A673 (cell line): ENCODE measurements at regions not wholly inside any gene's neighbourhood (a gene's known extent, or its start where the extent isn't known, plus 50 kb on each side); places are given as distances from the start of the nearest gene placed in this dataset.
A peak's percentile ranks its signal among the peaks of the same experiment; 100 is the strongest.

ENCODE experiments used
- BruUV-seq: library from RNA; stranded (reverse); fragments of 400-500 nt; replicated peaks from 2 replicates; lab custom pipeline; 2021; lab: Mats Ljungman, UMichigan
- CTCF ChIA-PET: fragments of 300-600 bp; sonication (Branson Sonifier 250); formaldehyde crosslinking; loops from one replicate; lab custom pipeline; 2022; ENCODE audit warnings: antibody characterized with exemption; lab: Charles Lee
- POLR2A ChIA-PET: fragments of 300-600 bp; sonication (Branson Sonifier 250); formaldehyde crosslinking; loops from one replicate; lab custom pipeline; 2022; ENCODE audit warnings: antibody characterized with exemption; ENCODE audit not compliant: low non-redundant PET; lab: Charles Lee
- DNase-seq: peaks from one replicate; pipeline ENCODE4 v3.0.0-alpha.2; 2015; ENCODE audit warnings: low spot score
- H3K27ac ChIP-seq: fragments of 200-600 bp; sonication (generic); 2 replicates; pipeline ENCODE4 v1.5.1; 2016; ENCODE audit warnings: mixed run types, low read depth, mild to moderate bottlenecking, mixed read lengths, antibody characterized with exemption, low read length; ENCODE audit not compliant: poor library complexity, severe bottlenecking
- H3K27me3 ChIP-seq: fragments of 200-600 bp; sonication (generic); replicated peaks from 2 replicates; pipeline ENCODE4 v1.6.1; 2017; ENCODE audit warnings: mixed run types, low read depth, mild to moderate bottlenecking, mixed read lengths, antibody characterized with exemption, low read length; ENCODE audit not compliant: insufficient read depth, poor library complexity
- H3K36me3 ChIP-seq: fragments of 200-600 bp; sonication (generic); 2 replicates; pipeline ENCODE4 v1.6.1; 2016; ENCODE audit warnings: mixed run types, mild to moderate bottlenecking, mixed read lengths, antibody characterized with exemption, low read length; ENCODE audit not compliant: insufficient read depth, poor library complexity, severe bottlenecking
- H3K4me1 ChIP-seq: fragments of 200-600 bp; sonication (generic); 2 replicates; pipeline ENCODE4 v1.6.1; 2017; ENCODE audit warnings: mixed run types, mild to moderate bottlenecking, mixed read lengths, antibody characterized with exemption, low read length; ENCODE audit not compliant: insufficient read depth, poor library complexity, severe bottlenecking
- H3K4me3 ChIP-seq: fragments of 200-600 bp; sonication (generic); 2 replicates; pipeline ENCODE4 v1.5.1; 2016; ENCODE audit warnings: low read depth, mixed run types, mild to moderate bottlenecking, mixed read lengths, low read length; ENCODE audit not compliant: poor library complexity, severe bottlenecking
- H3K9me3 ChIP-seq: fragments of 200-600 bp; sonication (generic); 2 replicates; pipeline ENCODE4 v1.6.1; 2016; ENCODE audit warnings: mixed run types, low read depth, mild to moderate bottlenecking, mixed read lengths, antibody characterized with exemption, low read length; ENCODE audit not compliant: poor library complexity, severe bottlenecking
- CTCF ChIP-seq: fragments of 300-800, 200-600 bp; sonication (generic); conservative IDR thresholded peaks from 2 replicates; pipeline ENCODE4 v1.5.1; 2017; ENCODE audit warnings: low read depth, mild to moderate bottlenecking, antibody characterized with exemption, low read length, moderate library complexity, mixed read lengths
- EZH2 ChIP-seq: fragments of 200-600 bp; sonication (generic); IDR thresholded peaks from 2 replicates; pipeline ENCODE4 v1.6.1; 2017; ENCODE audit warnings: borderline replicate concordance, low read depth, mild to moderate bottlenecking, mixed read lengths, antibody characterized with exemption, low read length; ENCODE audit not compliant: poor library complexity, severe bottlenecking
- intact Hi-C: fragments of 100-400 bp; cut with micrococcal nuclease; formaldehyde crosslinking; loops from one replicate; pipeline ENCODE4 v1.10.0; 2022; ENCODE audit not compliant: unreplicated experiment

DNA sequence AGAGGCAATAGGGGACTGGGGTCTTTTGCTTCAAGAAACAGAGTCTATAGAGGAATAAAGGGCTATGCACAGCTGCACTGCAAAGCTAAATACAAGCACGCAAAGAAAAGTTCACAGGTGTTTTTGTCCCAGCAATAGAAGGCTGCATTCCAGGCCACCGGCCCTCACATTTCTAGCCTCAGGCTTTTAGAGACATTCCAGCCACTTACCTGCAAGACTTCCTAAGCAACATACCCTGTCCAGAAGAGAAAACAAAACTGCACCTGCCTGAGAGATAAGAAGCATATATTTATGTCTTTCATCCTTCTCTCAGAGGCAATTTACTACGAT lies 220.5 kb downstream of the OPA1 start:
- Histone ChIP-seq H3K27ac (peak overlapping the region; percentile 60), H3K36me3 (no peaks in the 10 kb centered on the region), H3K27me3 (no peaks in the 10 kb centered on the region), H3K4me1 (peaks cover 38% of the 10 kb centered on the region), H3K9me3 (no peaks in the 10 kb centered on the region), H3K4me3 (no peak overlapping the region)
- intact Hi-C loops, result no loop called here
- DNase-seq, result no peak
- BruUV-seq, result no TSS peak
- ChIA-PET POLR2A (no interaction called here), CTCF (no interaction called here)
- TF ChIP-seq CTCF, result no peak

- H3K27ac ChIP-seq, result peak overlapping the region; percentile 60
- no peaks in the 10 kb centered on the region for H3K9me3 ChIP-seq
- H3K36me3 ChIP-seq, result no peaks in the 10 kb centered on the region
- ChIA-PET CTCF (no interaction called here), POLR2A (no interaction called here)
- BruUV-seq, result no TSS peak
- H3K27me3 ChIP-seq, result no peaks in the 10 kb centered on the region
- no peak overlapping the region for H3K4me3 ChIP-seq
- TF ChIP-seq EZH2 (no peak), CTCF (no peak)
- H3K4me1 ChIP-seq, result peaks cover 38% of the 10 kb centered on the region
- intact Hi-C loops, result no loop called here
- DNase-seq, result no peak
Observed at GRCh38 chr3:193814166-193814892, 221.3 kb downstream of the OPA1 start.

DNA sequence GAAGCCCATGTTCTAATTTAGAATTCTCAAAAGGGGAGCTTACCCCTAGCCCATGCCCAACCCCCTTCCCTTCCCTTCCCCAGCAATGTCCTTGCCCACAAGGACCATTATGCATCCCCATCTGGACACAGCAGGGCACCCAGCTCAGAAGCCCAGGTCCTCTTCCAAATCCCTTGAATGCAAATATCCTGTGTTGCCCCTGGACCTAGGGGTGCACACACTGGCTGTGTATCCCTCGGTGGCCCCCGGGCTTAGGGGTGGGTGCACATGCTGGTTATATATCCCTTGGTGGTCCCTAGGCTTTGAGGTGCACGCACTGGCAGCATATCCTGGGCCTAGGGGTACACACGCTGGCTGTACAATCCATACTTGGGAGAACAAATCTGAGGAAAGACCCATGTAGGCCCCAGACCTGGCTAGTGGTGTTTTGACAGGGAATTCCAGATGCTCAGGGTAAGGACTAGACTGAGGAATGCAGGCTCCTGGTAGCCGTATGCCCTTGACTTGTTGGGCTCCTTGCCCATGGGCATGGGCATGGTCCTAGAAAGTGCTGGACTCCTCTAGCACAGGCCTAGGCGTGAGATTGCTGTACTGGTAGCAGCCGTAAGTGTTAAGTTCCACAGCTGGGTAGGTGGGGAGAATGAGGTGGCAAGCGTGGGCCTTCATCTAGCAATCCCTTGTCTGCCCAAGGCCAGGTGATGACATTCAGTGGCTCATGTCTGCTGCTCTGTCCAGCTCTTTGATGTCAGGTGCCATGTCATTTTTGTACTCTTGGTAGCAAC lies 222.4 kb downstream of the OPA1 start:
- TF ChIP-seq EZH2 (no peak), CTCF (no peak)
- peaks cover 38% of the 10 kb centered on the region for H3K4me1 ChIP-seq
- no TSS peak for BruUV-seq
- POLR2A ChIA-PET, result no interaction called here
- H3K9me3 ChIP-seq, result no peaks in the 10 kb centered on the region
- no peak for DNase-seq
- H3K27ac ChIP-seq, result no peak overlapping the region
- H3K36me3 ChIP-seq, result no peaks in the 10 kb centered on the region
- no peak overlapping the region for H3K4me3 ChIP-seq
- CTCF ChIA-PET, result no interaction called here
- H3K27me3 ChIP-seq, result no peaks in the 10 kb centered on the region
- intact Hi-C loops, result no loop called here
